Eye (tissue), 1 donor: ENCODE measurements at regions not wholly inside any gene's neighbourhood (a gene's known extent, or its start where the extent isn't known, plus 50 kb on each side); places are given as distances from the start of the nearest gene placed in this dataset.

Source experiments
- DNase-seq: peaks from one replicate; pipeline ENCODE4 v3.0.0-alpha.2; 2015

DNA sequence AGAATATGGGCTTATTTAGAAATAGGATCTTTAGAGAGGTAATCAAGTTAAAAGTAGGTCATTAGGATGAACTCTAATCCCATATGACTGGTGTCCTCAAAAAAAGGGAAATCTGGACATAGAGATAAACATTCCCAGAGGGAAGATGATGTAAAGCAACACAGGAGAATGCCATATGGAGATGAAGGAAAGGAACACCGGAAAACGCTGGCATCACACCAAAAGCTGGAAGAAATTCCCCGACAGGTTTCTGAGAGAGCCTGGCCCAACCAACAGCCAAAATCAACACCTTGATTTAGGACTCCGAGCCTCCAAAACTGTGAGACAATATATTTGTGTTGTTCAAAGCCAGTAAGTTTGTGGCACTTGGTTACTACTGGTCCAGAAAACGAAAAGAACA is 296.7 kb downstream of the DSEL start:
- DNase-seq = no peak

DNA sequence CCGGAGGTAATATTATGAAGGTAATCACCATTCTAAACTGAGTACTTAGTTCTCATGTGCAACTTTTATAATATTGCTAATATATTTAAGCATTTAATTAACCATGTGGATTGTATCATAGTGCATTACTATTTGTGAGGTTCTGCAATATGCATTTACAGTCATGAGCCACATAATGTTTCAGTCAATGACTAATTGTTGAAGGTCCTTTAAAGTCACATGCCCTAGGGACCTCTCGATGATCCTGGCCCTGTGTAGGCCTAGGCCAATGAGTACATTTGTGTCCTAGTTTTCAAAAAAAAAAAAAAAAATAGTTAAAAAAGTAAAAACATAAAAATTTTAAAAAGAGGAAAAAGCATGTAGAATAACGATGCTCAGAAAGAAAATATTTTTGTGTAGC is 298.0 kb downstream of the DSEL start:
- no peak for DNase-seq

DNA sequence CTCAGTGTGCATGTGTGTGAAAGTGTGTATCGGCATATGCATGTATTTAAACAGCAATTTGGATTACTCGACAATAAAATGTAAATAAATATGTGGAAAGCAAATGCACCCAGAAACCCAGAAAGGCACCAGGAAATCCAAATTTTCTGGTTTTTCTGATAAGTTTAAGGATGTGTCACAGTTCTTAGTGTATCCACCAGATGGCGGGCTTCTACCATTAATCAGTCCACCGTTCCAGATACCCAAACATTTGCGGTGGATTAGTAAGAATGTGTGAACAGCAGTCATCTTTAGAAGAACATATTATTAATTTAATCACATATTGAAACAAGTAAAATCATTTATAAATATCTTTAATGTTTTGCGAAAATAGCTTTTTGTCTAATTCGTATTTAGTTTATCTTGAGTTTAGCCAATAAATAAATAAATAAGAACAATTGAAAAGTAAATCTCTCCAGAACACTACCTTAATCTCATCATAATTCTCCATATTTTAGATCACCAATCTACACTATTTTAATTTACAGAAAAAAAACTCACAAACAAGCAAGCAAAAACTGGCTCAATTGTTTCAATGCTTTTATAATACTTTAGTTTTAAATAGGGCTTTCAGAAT is 298.9 kb downstream of the DSEL start:
- peak; percentile 83 for DNase-seq

DNA sequence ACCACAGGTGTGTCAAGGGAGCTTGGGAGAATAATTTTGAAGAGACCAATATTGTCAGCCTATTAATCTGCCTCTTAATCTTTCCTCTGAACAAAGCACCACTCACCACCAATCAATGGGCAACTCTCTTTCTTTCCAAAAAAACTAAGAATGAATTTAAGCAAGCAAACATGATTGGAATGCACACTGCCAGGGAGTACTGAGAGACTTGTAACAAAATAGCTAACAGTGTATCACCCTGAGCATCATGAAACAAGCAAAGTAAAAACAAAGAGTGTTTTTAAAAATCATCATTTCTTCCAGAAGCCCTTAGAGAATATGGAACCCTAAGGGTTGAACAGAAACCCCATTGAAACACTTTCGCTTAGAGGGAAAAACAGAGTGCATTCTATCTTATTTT is 299.7 kb downstream of the DSEL start:
- no peak for DNase-seq

DNA sequence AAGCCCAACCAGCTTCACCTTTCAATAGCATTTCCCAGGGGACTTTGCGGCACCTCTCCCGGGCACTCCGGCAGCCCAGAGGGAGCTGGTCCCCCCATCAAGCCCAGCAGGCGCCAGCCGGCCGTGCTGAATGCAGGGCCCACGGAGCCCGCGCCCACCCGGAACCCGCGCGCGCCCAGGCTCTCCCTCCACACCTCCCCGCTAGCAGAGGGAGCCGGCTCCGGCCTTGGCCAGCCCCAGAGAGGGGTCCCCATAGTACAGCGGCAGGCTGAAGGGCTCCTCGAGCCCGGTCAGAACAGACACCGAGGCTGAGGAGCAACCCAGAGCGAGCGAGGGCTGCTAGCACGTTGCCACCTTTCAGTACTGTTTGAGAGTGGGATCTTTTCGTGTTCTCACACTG is 300.8 kb downstream of the DSEL start:
- DNase-seq = no peak

DNA sequence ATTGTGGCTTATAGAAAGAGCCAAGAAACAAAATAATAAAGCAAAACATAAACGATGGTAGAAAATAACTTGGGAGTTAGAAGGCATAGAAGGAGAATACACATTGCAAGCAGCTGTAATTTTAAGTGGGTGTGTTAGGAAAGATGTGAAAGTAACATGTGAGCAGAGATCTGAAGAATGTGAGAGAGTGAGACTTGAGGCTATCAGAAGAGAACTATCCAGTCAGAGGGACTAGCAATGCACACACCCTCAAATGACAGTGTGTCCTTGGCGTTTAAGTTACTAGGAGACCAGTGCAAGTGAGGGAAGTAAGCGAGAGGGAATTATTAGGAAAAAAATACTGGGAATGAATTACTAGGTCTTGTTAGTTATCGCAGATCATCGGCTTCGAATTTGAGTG is 304.9 kb downstream of the DSEL start:
- DNase-seq = no peak

DNA sequence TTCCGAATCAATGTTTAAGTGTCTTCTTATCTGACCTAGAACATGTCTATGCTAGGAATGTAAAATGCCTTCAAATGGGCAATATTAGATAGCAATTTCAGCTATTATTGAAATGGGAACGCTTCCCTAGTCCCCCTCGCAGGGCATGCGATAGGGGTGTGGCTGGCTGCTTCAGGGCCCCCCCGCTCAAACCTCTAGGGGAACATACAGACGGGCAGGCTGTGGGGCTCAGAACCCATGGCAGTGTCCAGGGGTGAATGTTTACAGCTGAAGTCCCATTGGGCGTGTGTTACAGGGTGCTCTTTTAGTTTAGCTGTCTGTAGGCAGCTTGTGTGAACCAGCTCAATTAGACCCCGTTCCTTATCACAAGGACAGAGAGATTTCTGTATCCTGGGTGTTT is 315.9 kb downstream of the DSEL start:
- DNase-seq = no peak

DNA sequence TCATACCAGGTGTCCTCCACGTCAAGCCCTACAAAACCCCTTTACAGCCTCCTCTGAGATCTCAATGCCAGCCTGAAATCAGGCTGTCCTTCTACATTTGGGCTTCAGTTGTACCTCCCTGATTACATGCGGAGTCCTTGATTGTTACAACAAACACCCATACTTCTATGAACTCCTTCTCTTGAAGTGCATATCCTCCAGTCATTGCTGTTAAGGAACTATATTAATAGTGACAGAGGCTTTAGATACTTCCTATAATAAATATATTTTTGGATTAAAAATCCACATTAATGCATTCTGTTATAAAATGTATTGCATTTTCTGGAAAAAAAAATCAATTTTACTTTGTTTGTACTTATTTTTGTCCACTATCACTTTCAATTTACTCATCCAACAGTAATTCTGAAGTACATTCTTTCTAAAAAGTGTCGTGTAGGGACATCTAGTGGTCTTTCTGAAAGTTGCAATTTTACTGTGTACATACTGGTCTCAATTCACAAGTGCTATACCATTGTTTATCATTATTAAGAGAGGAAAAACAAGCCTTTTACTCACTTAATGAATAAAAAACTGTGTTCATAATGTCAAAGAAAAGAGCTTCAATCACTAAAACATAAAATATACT is 316.4 kb downstream of the DSEL start:
- peak; percentile 86 for DNase-seq

DNA sequence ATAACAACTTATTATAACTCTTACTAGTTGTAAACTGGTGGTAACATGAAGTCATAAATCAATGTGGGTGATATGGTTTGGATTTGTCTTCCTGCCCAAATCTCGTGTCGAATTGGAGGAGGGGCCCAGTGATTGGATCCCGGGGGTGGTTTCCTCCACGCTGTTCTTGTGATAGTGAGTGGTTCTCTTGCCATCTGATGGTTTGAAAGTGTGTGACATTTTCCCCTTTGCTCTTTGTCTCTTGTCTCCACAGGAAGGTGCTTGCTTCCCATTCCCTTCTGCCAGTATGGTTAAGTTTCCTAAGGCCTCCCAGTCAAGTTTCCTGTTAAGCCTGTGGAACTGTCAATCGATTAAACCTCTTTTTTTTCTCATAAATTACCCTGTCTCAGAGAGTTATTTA is 321.6 kb downstream of the DSEL start:
- DNase-seq = no peak

DNA sequence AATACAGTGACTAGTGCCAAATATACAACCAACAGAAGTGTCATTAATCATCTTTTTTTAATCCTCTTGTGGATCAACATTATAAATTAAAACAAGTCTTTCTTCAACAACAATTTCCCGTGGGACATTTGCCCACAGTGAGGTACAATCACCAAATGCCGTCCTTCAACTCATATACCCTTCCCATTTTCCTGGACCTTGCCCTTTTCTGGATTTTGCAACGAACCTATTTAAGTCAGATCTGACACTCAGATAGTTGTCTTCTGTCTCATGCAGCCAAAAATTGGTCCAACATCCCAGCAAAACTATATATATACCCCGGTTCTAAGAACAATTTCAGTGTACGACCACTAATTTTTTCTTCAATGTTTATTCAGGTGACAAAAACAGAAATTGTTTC is 324.0 kb downstream of the DSEL start:
- DNase-seq = no peak

DNA sequence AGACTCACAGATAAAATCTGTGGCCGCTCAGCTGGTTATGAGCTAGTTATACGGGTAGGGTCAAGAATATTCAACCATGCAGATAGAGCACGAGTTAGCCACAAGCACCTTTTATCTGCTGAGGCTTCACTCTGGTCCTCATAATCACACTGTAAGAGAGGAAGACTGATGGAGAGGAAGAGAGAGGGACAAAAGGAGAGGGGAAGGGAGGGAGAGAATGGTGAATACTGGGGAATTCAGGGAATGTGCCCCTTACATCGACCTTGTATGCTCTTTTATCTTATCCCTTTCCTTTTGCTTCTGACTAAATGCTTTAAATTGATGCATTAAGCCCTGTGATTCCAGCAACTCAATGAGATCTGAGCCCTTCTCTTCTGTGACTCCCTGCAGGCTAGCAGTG is 333.1 kb downstream of the DSEL start:
- DNase-seq = no peak

DNA sequence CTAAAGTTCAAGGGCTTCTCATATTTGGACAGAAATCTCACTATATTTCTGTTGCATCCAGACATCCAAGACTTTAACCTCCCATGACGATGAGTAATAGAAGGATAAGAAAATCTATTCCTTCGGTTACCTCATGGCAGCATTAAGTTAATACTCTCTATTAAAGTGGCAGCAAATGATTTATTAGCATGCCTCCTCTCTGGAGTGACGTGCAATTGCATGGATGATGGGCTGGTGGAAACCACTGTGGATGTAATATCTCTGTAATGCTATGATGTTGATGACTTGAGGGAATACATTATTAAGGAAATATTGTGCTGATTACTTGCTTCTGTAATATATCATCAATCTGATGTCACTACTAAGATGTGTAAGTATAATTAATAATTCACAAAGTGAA is 336.8 kb downstream of the DSEL start:
- DNase-seq = no peak

DNA sequence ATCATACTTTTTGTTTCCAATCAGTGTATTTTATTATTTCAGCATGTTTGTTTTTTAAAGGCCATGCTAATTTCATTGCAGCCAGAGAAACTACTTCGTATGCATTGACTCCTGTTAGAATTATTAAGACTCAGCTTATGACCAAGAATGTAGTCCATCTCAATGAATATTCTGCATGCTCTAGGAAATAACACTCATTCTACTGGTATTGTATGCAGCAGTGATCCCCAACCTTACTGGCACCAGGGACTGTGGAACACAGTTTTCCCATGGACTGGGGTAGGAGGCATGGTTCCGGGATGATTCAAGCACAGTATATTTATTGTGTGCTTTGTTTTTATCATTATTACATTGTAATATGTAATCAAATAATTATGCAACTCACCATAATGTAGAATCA is 356.9 kb downstream of the DSEL start:
- DNase-seq = no peak

DNA sequence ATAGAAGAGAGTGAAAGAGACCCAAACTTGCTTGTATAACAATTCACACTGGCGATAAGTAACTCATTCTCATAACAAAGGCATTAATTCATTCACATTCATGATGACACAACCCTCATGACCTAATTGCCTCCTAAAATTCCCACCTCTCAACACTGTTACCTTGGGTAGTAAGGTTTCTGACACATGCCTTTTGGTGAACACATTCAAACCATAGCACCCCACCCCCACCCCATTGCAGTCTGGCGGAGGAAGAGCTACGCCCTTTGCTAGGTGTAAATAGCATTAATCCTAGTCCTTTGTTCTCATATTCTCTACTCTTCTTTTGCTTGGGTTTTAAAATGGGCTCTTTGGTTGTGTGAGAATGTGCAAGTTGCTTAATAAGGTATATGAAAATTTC is 361.5 kb downstream of the DSEL start:
- DNase-seq = no peak

DNA sequence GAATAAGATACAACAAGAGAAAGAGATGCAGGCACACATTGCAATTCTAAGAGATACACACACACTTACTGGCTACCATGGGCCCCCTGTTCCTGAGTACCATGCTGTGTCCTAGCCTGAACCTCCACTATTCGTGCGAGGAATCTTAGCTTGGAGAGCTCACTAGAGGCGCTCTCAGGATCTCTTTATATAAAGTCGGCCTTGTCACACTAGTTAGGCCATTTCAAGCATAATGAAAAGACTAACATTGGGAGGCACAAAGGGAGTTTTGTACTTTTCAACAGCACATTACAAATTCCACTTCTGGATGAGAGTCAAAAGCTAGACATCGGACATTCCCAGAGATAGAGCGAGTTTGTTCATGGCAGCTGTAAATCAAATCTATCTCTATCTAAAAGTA is 365.2 kb downstream of the DSEL start:
- no peak for DNase-seq

DNA sequence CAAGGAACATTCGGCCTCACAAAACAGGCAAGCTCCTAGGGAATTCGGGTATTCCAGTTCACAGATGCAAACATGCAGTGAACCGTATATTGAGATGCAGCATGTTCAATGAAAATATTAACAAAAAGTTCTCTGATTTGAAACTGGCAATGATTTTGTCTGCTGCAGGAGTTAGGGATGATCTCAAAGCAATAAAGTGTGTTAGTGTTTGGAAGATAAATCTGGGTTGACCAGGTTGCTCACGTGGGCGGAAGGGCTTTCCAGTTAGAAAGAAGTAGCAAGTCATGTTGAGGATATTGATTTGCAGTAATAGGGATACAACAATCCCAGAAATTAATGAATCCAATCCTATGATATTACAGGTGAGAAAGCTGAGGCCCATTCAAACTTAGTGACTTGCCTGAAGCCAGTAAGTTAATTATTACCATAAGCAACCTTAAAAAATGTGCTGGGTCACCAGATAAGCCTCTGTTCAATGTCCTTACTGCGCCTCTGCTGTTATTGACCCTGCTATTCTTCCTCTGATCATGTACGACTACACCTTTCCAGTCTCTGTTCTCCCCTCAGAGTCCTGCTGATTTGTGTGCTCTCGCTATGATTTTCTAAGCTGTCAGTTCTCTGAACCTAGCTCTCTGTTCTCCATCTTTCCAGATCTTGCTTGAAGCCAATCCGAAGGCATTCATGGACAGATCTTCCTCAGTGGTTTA is 370.8 kb downstream of the DSEL start:
- no peak for DNase-seq

DNA sequence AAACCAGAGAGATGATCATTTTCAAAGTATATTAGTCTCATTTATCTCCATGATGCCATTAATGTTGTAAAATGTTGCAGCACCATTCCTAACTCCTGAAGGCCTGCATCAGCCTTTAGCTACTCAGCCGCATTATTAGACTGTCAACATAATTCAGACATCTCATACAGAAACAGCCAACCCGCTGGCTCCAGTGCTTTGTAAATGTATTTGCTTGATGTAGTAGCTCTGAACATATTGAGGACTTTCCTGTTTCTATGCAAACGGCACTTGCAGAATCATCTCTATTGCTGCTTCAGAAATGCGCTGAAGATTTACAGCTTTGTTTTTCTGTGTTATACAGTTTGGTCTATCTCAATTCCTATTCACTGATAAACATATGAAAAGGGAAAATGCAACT is 372.2 kb downstream of the DSEL start:
- peak; percentile 39 for DNase-seq

DNA sequence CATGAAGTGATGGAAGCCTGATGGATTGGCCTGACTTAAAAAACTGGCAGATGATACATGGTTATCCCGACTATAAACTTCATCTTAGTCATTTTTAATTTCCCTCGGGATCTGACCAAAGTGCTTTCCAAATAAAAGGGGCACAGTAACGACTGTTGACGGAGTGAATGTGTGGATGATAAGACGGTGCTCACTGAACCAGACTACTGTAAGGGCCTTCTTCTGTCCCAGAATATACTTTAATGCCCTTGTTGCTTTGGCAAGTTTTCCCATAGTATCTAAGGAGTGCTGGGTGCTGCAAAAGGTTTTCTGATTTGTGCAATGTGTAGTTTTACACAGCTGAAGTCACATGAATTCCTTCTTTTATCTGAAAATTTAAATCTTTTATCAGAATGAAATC is 373.5 kb downstream of the DSEL start:
- no peak for DNase-seq

DNA sequence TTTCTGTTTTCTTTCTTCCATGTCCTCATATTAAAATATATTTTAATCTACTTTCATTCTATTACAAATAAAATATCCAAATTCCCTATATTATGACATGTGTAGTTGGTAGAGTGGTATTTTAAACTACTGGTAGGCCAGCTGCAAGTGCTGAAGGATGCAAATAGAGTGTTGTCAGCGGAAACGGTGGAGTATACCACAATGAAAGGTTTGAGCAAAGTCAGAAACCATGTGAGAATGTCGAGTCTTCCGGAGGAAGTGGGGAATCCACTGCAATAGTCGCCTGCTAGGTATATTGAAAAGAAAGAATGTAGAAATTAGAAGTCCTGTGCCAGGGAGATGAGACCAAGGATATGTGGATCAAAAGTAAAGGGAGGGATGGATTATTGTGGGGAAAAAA is 373.9 kb downstream of the DSEL start:
- no peak for DNase-seq

DNA sequence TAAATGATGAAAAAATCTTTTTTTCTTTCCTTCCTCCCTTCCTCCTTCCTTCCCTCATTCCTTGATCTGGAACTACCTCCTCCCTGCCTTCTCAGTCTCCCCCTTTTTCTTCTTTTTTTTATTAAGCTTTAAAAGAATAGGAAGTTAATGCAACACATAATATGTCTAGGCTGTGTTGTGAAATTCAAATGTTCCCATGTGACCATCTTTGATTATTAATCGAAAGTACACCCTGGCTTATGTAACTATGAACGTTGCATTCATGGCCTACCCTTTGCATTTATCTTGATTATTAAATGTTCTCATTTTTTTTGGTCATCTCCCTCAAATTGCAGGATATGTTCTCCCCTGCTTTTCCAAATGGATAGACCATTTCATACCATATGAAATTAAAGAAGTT is 376.0 kb downstream of the DSEL start:
- no peak for DNase-seq

DNA sequence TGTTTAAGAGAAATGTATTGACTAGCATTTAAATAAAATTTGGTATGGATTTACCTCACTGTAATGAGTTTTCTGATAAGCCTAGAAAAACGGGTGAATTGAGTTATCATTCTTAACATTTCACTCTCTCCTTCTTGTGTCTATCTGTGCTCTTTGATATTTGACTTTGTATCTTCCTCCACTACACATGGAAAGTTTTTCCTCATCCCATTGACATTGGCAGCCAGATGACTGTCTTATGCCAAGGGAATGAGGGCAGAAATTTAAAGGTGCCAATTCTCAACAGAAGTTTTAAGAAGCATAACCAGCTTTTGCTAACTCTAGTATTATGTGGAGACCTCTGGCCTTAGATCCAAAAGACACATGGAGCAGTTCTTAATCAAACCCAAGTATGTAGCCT is 376.6 kb downstream of the DSEL start:
- DNase-seq = no peak

DNA sequence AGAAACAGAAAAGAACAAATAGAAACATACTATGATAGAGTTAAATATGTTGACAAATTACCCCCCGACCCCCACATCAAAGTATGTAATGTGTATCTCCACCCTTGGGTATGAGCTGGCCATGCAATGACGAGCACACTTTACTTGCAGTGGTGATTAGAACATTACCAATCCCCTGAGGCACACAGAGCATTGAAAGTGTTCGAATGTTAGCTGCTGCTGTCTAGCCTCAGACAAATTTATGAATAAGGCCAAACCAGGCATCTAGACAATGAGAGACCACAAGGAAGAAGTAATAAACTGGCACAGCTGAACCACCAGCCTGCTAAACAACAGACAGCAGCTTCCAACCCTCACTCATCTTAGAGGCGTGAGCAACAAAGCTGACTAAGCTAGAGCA is 380.5 kb downstream of the DSEL start:
- no peak for DNase-seq

DNA sequence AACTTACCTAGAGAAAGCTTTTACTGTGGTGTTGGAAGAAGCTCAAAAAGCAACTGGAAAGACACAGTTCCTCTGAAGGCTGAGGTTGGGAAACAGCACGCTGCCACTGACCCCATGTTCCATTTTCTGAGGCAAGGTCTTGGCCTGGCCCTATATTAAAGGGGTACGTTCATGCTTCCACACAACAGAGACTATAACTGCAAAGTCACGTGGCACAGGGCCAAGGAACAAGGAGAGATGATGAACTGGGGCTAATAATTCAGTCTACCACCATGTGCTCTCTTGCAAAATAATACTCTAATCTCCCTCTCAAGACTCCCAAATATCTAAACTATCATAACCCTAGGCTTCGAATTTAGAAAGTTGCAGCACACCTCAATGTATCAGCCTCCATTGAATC is 381.6 kb downstream of the DSEL start:
- no peak for DNase-seq

DNA sequence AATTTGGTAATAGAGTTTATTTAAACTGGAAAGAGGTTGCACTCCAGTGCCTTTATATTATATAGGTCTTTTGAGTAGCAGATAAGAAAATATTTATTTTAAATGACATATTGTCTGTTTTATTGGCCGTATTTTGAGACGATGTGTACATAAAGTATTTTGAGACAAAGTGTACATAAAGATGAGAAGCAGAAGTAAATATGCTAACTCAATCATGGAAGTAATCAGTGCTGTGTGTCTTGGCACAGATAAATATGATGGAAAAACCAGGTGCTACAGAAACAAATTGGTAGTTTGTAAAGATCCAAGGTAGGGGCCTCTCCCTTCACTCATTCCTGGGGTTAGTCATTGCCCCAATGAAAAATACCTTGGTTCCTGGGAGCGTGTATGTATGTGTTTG is 382.9 kb downstream of the DSEL start:
- DNase-seq = no peak

DNA sequence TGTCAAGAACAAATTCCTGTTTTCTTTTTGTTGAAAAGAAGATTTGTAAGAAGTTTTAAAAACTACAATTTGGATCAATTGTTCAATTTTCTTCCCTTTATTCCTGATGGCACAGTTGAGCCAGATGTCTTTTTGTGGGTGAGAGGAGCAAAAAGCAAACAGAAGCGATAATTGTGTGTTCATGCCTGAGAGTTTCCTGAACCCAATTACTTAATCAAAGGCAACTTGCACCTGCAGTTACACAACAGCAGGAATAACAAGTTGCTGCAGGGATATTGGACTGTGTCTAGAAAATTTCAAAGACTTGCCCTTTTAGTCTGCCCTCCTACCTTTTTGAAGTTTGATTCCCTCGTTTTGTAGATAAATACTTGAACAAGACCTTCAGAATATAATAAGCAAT is 383.6 kb downstream of the DSEL start:
- DNase-seq = peak; percentile 40
